WTC11 (cell line): ENCODE measurements at regions not wholly inside any gene's neighbourhood (a gene's known extent, or its start where the extent isn't known, plus 50 kb on each side); places are given as distances from the start of the nearest gene placed in this dataset.

Experiments
- ATAC-seq: fragments of 200-7000 bp; cut with Tn5 transposase; 2 replicates; pipeline ENCODE4 v1.10.0; 2021; ENCODE audit warnings: mild to moderate bottlenecking, moderate library complexity
- CTCF ChIA-PET: fragments of 300-600 bp; sonication (Branson Sonifier 250); formaldehyde crosslinking; loops from one replicate; lab custom pipeline; 2021; ENCODE audit warnings: antibody characterized with exemption; lab: Charles Lee
- POLR2A ChIA-PET: fragments of 350-600 bp; sonication (Branson Sonifier 250); formaldehyde crosslinking; loops from one replicate; lab custom pipeline; 2021; ENCODE audit warnings: antibody characterized with exemption; lab: Charles Lee
- DNase-seq: peaks from one replicate; pipeline ENCODE4 v3.0.0; 2021; ENCODE audit warnings: low spot score
- H3K27ac Mint-ChIP-seq: 2 replicates; pipeline ENCODE4 v1.8.0; 2021; ENCODE audit warnings: mixed read lengths
- H3K27me3 Mint-ChIP-seq: 2 replicates; pipeline ENCODE4 v1.8.0; 2021; ENCODE audit warnings: low read depth, mild to moderate bottlenecking, moderate library complexity, mixed read lengths
- H3K36me3 Mint-ChIP-seq: 2 replicates; pipeline ENCODE4 v1.8.0; 2021; ENCODE audit warnings: mixed read lengths
- H3K4me1 Mint-ChIP-seq: 2 replicates; pipeline ENCODE4 v1.8.0; 2022; ENCODE audit warnings: mixed read lengths
- H3K4me3 Mint-ChIP-seq: 2 replicates; pipeline ENCODE4 v1.8.0; 2021; ENCODE audit warnings: mild to moderate bottlenecking, moderate library complexity, mixed read lengths
- H3K9me3 Mint-ChIP-seq: 2 replicates; pipeline ENCODE4 v1.8.0; 2021; ENCODE audit warnings: mixed read lengths
- AFF4 ChIP-seq: sonication (generic); formaldehyde crosslinking; IDR thresholded peaks from 2 replicates; pipeline ENCODE4 v1.8.1; 2023; ENCODE audit warnings: mild to moderate bottlenecking, missing genetic modification reagents, borderline replicate concordance
- ARID4B ChIP-seq: sonication (generic); formaldehyde crosslinking; IDR thresholded peaks from 2 replicates; pipeline ENCODE4 v1.8.0; 2023; ENCODE audit warnings: missing genetic modification reagents, mild to moderate bottlenecking, borderline replicate concordance
- CBFB ChIP-seq: sonication (generic); formaldehyde crosslinking; IDR thresholded peaks from 2 replicates; pipeline ENCODE4 v1.8.1; 2022; ENCODE audit warnings: mild to moderate bottlenecking, low read depth, missing genetic modification reagents
- CDX4 ChIP-seq: fragments of 250-450 bp; sonication (Bioruptor Pico); IDR thresholded peaks from 2 replicates; pipeline ENCODE4 v1.9.0; 2021; ENCODE audit warnings: moderate library complexity, mild to moderate bottlenecking, inconsistent platforms, borderline replicate concordance
- CREB1 ChIP-seq: sonication (generic); formaldehyde crosslinking; IDR thresholded peaks from 2 replicates; pipeline ENCODE4 v1.8.0; 2023; ENCODE audit warnings: mild to moderate bottlenecking, missing genetic modification reagents
- EMX1 ChIP-seq: fragments of 250-450 bp; sonication (Bioruptor Pico); IDR thresholded peaks from 2 replicates; pipeline ENCODE4 v1.8.0; 2021; ENCODE audit warnings: mild to moderate bottlenecking
- GRHL2 ChIP-seq: fragments of 250-450 bp; sonication (Bioruptor Pico); IDR thresholded peaks from 2 replicates; pipeline ENCODE4 v1.8.0; 2022; ENCODE audit warnings: mild to moderate bottlenecking, moderate library complexity; ENCODE audit not compliant: insufficient replicate concordance, severe bottlenecking
- IRF1 ChIP-seq: sonication (generic); formaldehyde crosslinking; IDR thresholded peaks from 2 replicates; pipeline ENCODE4 v1.8.0; 2023; ENCODE audit warnings: missing genetic modification reagents
- MLX ChIP-seq: sonication (generic); formaldehyde crosslinking; IDR thresholded peaks from 2 replicates; pipeline ENCODE4 v1.8.1; 2023; ENCODE audit warnings: mild to moderate bottlenecking, missing genetic modification reagents, moderate library complexity
- MXD4 ChIP-seq: fragments of 250-450 bp; sonication (Bioruptor Pico); IDR thresholded peaks from 2 replicates; pipeline ENCODE4 v1.8.0; 2021; ENCODE audit warnings: mild to moderate bottlenecking, moderate library complexity, borderline replicate concordance
- MYBL2 ChIP-seq: sonication (generic); formaldehyde crosslinking; IDR thresholded peaks from 2 replicates; pipeline ENCODE4 v1.8.1; 2023; ENCODE audit warnings: mild to moderate bottlenecking, moderate library complexity, missing genetic modification reagents
- NFYB ChIP-seq: sonication (generic); formaldehyde crosslinking; conservative IDR thresholded peaks from 2 replicates; pipeline ENCODE4 v1.8.0; 2022; ENCODE audit warnings: low read depth, missing genetic modification reagents
- NR1H2 ChIP-seq: sonication (generic); formaldehyde crosslinking; IDR thresholded peaks from 2 replicates; pipeline ENCODE4 v1.9.0; 2021; ENCODE audit warnings: mild to moderate bottlenecking, moderate library complexity, missing genetic modification reagents
- OVOL2 ChIP-seq: fragments of 250-450 bp; sonication (Bioruptor Pico); IDR thresholded peaks from 2 replicates; pipeline ENCODE4 v1.9.0; 2021; ENCODE audit warnings: mild to moderate bottlenecking, borderline replicate concordance
- ZBTB43 ChIP-seq: sonication (generic); formaldehyde crosslinking; IDR thresholded peaks from 2 replicates; pipeline ENCODE4 v1.8.1; 2023; ENCODE audit warnings: mild to moderate bottlenecking, missing genetic modification reagents
- ZNF121 ChIP-seq: sonication (generic); formaldehyde crosslinking; IDR thresholded peaks from 2 replicates; pipeline ENCODE4 v1.8.0; 2023; ENCODE audit warnings: missing genetic modification reagents
- ZNF263 ChIP-seq: sonication (generic); formaldehyde crosslinking; IDR thresholded peaks from 2 replicates; pipeline ENCODE4 v1.8.1; 2022; ENCODE audit warnings: low read depth, mild to moderate bottlenecking, moderate library complexity, missing genetic modification reagents
- ZNF281 ChIP-seq: sonication (generic); formaldehyde crosslinking; IDR thresholded peaks from 2 replicates; pipeline ENCODE4 v1.8.0; 2023; ENCODE audit warnings: mild to moderate bottlenecking, missing genetic modification reagents
- ZNF416 ChIP-seq: fragments of 250-450 bp; sonication (Bioruptor Pico); IDR thresholded peaks from 2 replicates; pipeline ENCODE4 v1.9.0; 2021; ENCODE audit warnings: mild to moderate bottlenecking, inconsistent platforms

- TF ChIP-seq ZNF281 (CRISPR knock-in tag) (no peak), MYBL2 (CRISPR knock-in tag) (no peak), OVOL2 (no peak)
These were observed 89.6 kb upstream of the CDH4 start (continued) for GRCh38 chr20:61162451-61162850.

GRCh38 chr20:61163031-61163430, 89.0 kb upstream of the CDH4 start:
- H3K27ac Mint-ChIP-seq: no peak overlapping the region
- H3K4me1 Mint-ChIP-seq: peaks cover 14% of the 10 kb centered on the region
- DNase-seq (no peak), ATAC-seq (no peak)
- POLR2A ChIA-PET: no interaction called here
- TF ChIP-seq ZNF263 (CRISPR knock-in tag): no peak
- TF ChIP-seq NFYB (CRISPR knock-in tag): no peak
- no peak for TF ChIP-seq ZNF121 (CRISPR knock-in tag)
- TF ChIP-seq ARID4B (CRISPR knock-in tag): no peak
- no peak for TF ChIP-seq MLX
- no peak for TF ChIP-seq NR1H2 (CRISPR knock-in tag)
- TF ChIP-seq GRHL2 (CRISPR knock-in tag): no peak
- TF ChIP-seq EMX1 (CRISPR knock-in tag): no peak
- no peak for TF ChIP-seq CREB1
- no peak for TF ChIP-seq CBFB
- TF ChIP-seq ZNF416 (CRISPR knock-in tag): no peak
- TF ChIP-seq CDX4 (CRISPR knock-in tag): no peak
- no peak for TF ChIP-seq IRF1 (CRISPR knock-in tag)
- no peak for TF ChIP-seq ZBTB43
- no peak for TF ChIP-seq MXD4 (CRISPR knock-in tag)
- TF ChIP-seq AFF4 (CRISPR knock-in tag): no peak
- H3K9me3 Mint-ChIP-seq: peaks cover 17% of the 10 kb centered on the region
- no peaks in the 10 kb centered on the region for H3K36me3 Mint-ChIP-seq
- H3K27me3 Mint-ChIP-seq: peaks cover 74% of the 10 kb centered on the region
- CTCF ChIA-PET: no interaction called here
- H3K4me3 Mint-ChIP-seq: no peak overlapping the region
